ENCODE measurements at regions not wholly inside any gene's neighbourhood (a gene's known extent, or its start where the extent isn't known, plus 50 kb on each side); places are given as distances from the start of the nearest gene placed in this dataset.

- DNase-seq (ENCODE audit: low read depth) = no peak
These were observed 183.1 kb downstream of the GAS1 start for GRCh38 chr9:86764221-86764624.

GRCh38 chr9:86763791-86764190, 183.5 kb downstream of the GAS1 start:
- no peak for DNase-seq (ENCODE audit: low read depth)

- no peak for DNase-seq (ENCODE audit: low read depth)
These were observed 190.0 kb downstream of the GAS1 start for GRCh38 chr9:86757382-86757720.

GRCh38 chr9:86756576-86757381, 190.5 kb downstream of the GAS1 start:
- no peak for DNase-seq (ENCODE audit: low read depth)

- DNase-seq (ENCODE audit: low read depth) = no peak
These were observed 191.8 kb downstream of the GAS1 start for GRCh38 chr9:86755561-86755941.

GRCh38 chr9:86754581-86755560, 192.4 kb downstream of the GAS1 start:
- DNase-seq (ENCODE audit: low read depth) = no peak

GRCh38 chr9:86753836-86754235, 193.5 kb downstream of the GAS1 start:
- DNase-seq (ENCODE audit: low read depth) = no peak

- no peak for DNase-seq (ENCODE audit: low read depth)
These were observed 194.6 kb downstream of the GAS1 start for GRCh38 chr9:86752733-86753132.

- DNase-seq (ENCODE audit: low read depth) = no peak
These were observed 195.3 kb downstream of the GAS1 start for GRCh38 chr9:86751956-86752355.

GRCh38 chr9:86751207-86751606, 196.1 kb downstream of the GAS1 start:
- no peak for DNase-seq (ENCODE audit: low read depth)

- no peak for DNase-seq (ENCODE audit: low read depth)
These were observed 197.4 kb downstream of the GAS1 start for GRCh38 chr9:86749894-86750255.

GRCh38 chr9:86749161-86749893, 198.0 kb downstream of the GAS1 start:
- DNase-seq (ENCODE audit: low read depth) = no peak

- no peak for DNase-seq (ENCODE audit: low read depth)
These were observed 199.6 kb downstream of the GAS1 start for GRCh38 chr9:86747711-86748110.

GRCh38 chr9:86741311-86742208, 205.7 kb downstream of the GAS1 start:
- DNase-seq (ENCODE audit: low read depth) = peak; percentile 63

GRCh38 chr9:86735772-86736458, 211.4 kb downstream of the GAS1 start:
- DNase-seq (ENCODE audit: low read depth) = no peak

- no peak for DNase-seq (ENCODE audit: low read depth)
These were observed 212.5 kb downstream of the GAS1 start for GRCh38 chr9:86734771-86735170.

- DNase-seq (ENCODE audit: low read depth) = no peak
These were observed 213.4 kb downstream of the GAS1 start for GRCh38 chr9:86733929-86734328.

- peak; percentile 77 for DNase-seq (ENCODE audit: low read depth)
These were observed 214.7 kb downstream of the GAS1 start for GRCh38 chr9:86732514-86733171.

GRCh38 chr9:86731511-86732063, 215.7 kb downstream of the GAS1 start:
- no peak for DNase-seq (ENCODE audit: low read depth)
